H54 (cell line): ENCODE measurements at regions not wholly inside any gene's neighbourhood (a gene's known extent, or its start where the extent isn't known, plus 50 kb on each side); places are given as distances from the start of the nearest gene placed in this dataset.
A peak's percentile ranks its signal among the peaks of the same experiment; 100 is the strongest.

Experiments
- DNase-seq: peaks from one replicate; pipeline ENCODE4 v3.0.0; 2011; ENCODE audit warnings: low spot score, mixed read lengths; ENCODE audit not compliant: insufficient read length
- FAIRE-seq: peaks from 3 replicates; lab custom pipeline; 2011; peaks lifted over from hg19 to GRCh38; lab: Jason Lieb, UNC
- POLR2A ChIP-seq: IDR thresholded peaks from 2 replicates; pipeline ENCODE4 v1.6.1; 2011; ENCODE audit warnings: low read depth, mild to moderate bottlenecking, low read length

DNA sequence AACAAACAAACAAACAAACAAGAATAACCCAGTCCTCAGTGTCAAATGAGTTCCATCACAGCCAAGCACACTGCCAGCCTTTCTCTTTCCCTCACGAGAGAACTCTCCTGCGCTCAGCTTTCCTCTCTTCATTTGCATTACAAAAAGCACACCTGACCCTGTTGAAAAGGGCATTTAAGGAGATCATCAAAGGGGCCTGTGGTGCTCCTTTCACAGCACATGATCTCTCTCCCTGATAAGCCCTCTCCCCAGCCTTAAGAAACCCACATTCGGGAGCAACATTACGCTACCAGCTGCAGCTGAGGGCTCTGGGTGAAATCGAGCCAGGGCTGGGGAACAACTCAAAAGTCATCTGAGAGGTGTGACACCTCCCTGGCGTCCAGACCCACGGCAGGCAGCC, 165.6 kb upstream of the TMCC3 start:
- no peak for TF ChIP-seq POLR2A
- FAIRE-seq = no peak

DNA sequence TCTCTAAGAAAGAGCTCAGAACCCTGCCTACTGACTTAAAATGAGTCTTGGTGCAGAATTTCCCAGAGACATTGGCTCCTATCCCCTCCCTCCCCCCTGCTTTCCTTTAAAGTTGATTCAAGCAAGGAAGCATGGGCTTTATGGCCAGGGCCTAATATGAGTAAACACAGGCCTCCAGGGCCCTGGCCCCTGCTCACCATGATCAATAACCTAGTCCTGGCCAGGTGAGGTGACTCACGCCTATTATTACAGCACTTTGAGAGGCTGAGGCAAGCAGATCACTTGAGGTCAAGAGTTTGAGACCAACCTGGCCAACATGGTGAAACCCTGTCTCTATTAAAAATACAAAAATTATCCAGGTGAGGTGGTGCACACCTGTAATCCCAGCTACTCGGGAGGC, 165.1 kb upstream of the TMCC3 start:
- DNase-seq (no peak), FAIRE-seq (no peak)
- TF ChIP-seq POLR2A = no peak

More for the DNA sequence above, 165.6 kb upstream of the TMCC3 start:
- no peak for DNase-seq

GRCh38 chr12:94813314-94813713, 163.0 kb upstream of the TMCC3 start:
- DNase-seq (no peak), FAIRE-seq (no peak)
- TF ChIP-seq POLR2A = no peak

GRCh38 chr12:94812345-94812744, 162.0 kb upstream of the TMCC3 start:
- no peak for FAIRE-seq
- no peak for DNase-seq
- TF ChIP-seq POLR2A = no peak

- no peak for FAIRE-seq
- no peak for DNase-seq
- TF ChIP-seq POLR2A = no peak
These were observed 161.3 kb upstream of the TMCC3 start for GRCh38 chr12:94811611-94812010.

DNA sequence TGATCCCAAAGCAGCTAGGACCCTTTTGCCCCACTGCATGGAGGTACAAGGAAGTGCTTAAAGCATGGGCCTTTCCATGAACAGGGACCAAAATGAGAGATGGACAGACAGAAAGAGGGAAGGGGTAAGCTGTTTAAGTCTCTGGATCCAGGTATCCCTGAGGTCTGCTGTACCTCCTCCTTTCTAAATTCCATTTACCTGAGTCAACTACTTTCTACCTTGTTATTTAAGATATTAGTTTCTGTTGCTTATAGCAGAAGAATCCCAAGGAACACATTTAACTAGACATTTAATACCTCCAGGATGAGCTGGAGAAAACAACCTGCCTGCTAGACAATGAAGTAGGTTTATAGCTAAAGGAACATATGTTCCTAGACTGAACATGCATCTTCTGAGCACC, 157.6 kb upstream of the TMCC3 start:
- no peak for TF ChIP-seq POLR2A
- no peak for FAIRE-seq
- no peak for DNase-seq

- FAIRE-seq (no peak), DNase-seq (no peak)
- no peak for TF ChIP-seq POLR2A
These were observed 156.3 kb upstream of the TMCC3 start for GRCh38 chr12:94806617-94807016.

DNA sequence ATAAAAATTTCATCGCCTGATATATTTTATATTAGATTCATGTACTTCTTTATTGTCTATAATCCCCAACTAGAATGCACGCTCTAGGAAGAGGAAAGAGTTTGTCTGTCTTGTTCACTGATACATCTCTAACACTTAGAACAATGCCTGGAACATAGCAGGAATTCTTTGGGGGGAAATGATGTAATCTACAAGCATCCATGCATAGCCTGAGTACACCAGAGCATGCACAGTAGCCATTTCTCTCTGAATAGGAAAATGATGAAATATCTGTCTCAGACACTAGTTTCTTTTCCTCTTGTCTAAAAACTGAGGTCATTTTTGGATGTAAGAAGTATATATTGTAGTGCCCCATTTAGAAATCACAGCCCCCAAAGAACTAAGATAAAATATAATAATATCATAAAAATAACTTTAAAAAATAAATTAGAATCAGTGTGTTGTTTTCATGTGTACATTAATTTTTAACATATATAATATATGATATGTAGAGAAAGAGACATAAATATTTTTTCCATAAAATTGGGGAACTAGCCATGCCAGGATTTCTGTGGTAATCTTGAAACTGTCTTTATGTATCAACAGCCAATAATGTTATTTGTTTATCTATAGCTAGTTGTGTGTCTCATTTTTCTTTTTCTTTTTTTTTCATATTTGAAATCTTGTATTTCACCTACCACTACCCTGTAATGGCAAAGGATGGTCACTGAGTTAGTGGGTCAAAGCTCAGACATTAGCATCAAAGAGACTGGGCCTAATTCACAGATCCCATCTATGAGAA, 155.6 kb upstream of the TMCC3 start:
- FAIRE-seq = no peak
- no peak for TF ChIP-seq POLR2A

DNA sequence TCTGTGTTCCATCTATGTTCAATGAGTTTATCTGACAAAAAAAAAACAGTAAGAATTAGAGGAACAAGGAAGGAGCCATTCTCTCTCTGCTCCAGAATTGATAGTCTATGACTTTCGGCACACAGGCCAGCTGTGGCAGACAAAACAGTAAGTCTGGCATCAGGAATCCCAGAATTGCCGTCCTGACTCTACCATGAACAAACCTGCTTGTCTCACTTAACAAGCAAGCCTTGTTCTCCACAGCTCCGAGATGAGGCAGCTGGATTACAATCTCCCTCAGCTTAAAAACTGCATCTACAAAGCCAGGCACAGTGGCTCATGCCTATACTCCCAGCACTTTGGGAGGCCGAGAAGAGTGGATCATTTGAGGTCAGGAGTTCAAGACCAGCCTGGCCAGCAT, 153.6 kb upstream of the TMCC3 start:
- DNase-seq = no peak
- FAIRE-seq = no peak
- TF ChIP-seq POLR2A = no peak

More for the DNA sequence above, 155.6 kb upstream of the TMCC3 start:
- DNase-seq = no peak

DNA sequence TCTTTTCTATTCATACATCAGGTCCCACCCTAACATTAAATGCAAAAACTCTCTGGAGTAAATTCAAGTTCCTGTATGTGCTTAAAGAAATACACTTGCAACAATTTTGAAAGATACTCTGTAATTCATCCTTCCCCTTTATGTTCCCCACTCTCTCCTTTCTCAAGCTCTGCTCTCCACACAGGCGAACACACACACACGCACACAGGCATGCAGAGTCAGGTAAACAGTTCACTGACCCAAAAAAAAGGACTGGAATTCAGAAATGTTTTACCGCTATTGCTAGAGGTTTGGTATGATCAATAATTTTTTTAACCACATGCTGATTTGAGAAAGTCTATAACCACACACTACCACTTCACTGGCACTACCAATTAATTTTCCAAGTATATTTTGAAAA, 152.4 kb upstream of the TMCC3 start:
- FAIRE-seq (no peak), DNase-seq (no peak)
- TF ChIP-seq POLR2A = no peak

DNA sequence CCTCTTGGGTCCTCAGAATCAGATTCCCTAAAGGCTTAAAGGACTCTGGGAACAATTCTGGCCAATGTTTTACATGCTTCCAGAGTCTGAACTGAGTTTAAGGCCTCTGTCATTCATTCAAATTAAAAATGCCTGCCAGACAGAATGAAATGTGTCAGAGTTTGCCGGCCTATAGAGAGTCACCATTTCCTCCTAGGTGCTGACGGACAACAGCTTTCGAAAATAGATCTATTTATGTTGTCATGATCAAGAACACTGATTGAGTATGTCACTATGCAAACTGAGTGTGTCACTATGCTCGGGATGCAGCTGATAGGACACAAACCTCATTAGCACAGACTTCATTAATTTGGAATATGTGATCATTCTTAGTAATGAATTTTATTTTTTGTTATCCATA, 151.4 kb upstream of the TMCC3 start:
- DNase-seq (no peak), FAIRE-seq (no peak)
- TF ChIP-seq POLR2A = no peak

GRCh38 chr12:94799136-94799535, 148.8 kb upstream of the TMCC3 start:
- FAIRE-seq (no peak), DNase-seq (no peak)
- TF ChIP-seq POLR2A = no peak

- DNase-seq (no peak), FAIRE-seq (no peak)
- no peak for TF ChIP-seq POLR2A
These were observed 147.8 kb upstream of the TMCC3 start for GRCh38 chr12:94798113-94798512.

GRCh38 chr12:94795520-94795919, 145.2 kb upstream of the TMCC3 start:
- no peak for TF ChIP-seq POLR2A
- DNase-seq (peak; percentile 12), FAIRE-seq (no peak)

GRCh38 chr12:94795044-94795443, 144.7 kb upstream of the TMCC3 start:
- TF ChIP-seq POLR2A = no peak
- DNase-seq (no peak), FAIRE-seq (no peak)
